HG03442 (cell line): ENCODE measurements at regions not wholly inside any gene's neighbourhood (a gene's known extent, or its start where the extent isn't known, plus 50 kb on each side); places are given as distances from the start of the nearest gene placed in this dataset.

ENCODE experiments used
- ATAC-seq: cut with Tn5 transposase; IDR thresholded peaks from one replicate; pipeline ENCODE4 v1.9.1; 2021; ENCODE audit warnings: mild to moderate bottlenecking, moderate library complexity; ENCODE audit not compliant: unreplicated experiment

DNA sequence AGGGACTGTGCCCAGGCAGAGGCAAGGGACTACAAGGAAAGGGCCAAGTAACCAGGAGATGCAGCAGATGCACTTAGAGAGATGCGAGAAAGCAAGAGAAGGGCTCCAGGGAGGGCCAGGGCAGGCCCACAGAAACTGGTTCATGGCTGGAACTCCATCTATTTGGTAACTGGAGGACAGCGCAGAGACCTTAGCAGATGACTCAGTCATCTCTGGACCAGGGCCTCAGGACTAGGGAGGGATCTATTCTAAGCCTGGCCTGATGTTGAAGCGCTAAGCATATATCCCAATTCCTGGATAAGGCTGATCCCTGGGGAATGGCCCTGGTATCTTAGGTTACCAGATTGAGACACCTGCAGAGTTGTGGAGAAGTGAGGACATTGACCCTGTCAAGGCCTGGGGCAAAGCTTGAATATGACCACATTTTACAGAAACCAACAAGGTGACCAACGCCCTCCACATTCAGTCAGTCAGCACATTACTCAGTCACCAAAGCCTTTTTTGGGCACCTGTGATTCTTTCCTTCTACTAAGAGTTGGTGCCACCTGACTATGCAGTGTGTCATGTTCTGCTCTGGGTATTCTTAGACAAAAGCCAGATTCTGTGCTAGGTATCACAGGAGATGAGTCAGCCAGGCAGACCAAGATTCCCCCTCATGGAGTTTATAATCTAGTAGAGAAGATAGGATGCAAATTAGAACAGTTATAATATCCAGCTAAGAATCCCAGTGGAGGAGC is 68.4 kb upstream of the SLCO3A1 start:
- no peak for ATAC-seq

DNA sequence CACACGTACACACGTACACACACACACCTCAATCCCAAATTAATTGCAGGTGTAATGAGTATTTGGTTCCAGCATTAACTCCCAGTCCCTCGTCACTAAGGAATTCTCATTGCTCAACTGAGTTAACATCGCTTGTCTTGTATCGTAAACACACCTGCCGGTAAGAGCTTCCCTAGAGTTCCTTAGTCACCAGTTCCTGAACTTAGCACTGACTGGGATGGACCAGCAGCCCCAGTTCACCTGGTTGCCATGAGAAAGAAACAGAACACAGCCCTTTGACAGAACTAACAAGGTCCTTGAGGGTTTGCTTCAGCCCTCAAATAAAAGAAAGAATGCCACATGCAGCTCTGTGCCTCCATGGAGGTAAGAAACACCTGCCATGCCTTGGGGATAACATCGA is 66.3 kb upstream of the SLCO3A1 start:
- ATAC-seq: no peak

GRCh38 chr15:91789136-91789535 is 64.4 kb upstream of the SLCO3A1 start:
- no peak for ATAC-seq

DNA sequence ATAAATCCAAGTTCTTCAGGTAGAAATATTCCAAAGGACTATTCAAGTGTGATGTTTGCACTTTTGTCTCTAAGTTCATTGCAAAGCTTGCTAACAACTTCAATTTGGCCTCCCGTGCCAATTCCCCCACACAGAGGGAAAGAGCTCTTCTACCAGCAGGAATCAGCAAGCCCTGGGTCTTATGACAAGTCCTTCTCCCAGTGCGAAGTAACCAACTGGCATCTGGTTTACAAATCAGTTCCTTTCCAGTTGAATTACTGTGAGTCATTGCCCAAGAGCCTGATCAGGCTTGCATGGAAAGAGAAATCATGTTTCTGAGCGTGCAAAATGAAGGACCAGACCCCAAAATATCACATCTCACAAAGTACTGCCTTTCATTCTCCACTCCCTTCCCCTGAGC is 62.7 kb upstream of the SLCO3A1 start:
- ATAC-seq: no peak

- no peak for ATAC-seq
Measured at GRCh38 chr15:91793771-91794170, 59.7 kb upstream of the SLCO3A1 start.

DNA sequence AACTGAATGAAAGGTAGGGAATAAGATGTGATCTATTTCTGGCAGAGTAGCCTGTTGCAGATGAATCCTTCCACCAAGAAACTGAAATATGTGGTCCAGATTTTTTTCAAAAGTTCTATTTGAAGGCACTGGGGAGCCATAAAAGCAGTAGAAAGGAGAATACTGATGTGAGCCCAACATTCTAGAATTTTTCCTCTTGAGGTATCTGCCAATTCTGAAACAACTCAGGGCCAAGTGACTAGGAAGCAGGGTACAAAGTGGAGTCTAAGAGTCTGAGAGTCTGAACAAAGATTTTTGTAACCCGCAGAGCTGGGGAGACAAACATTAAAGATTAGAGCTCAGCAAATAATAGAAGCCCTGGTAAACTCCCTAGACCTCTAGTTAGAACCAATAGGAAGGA is 58.3 kb upstream of the SLCO3A1 start:
- ATAC-seq: no peak

GRCh38 chr15:91801836-91802534 is 51.5 kb upstream of the SLCO3A1 start:
- no peak for ATAC-seq

- ATAC-seq: no peak
Measured at GRCh38 chr15:91803260-91803659, 50.2 kb upstream of the SLCO3A1 start.
